Tibial artery (tissue), 4 donors: ENCODE measurements at regions not wholly inside any gene's neighbourhood (a gene's known extent, or its start where the extent isn't known, plus 50 kb on each side); places are given as distances from the start of the nearest gene placed in this dataset.

Experiments
- DNase-seq, 2 donors: peaks; one replicate each; pipeline ENCODE4 v3.0.0-alpha.2; 2019
- H3K27ac ChIP-seq, 2 donors: fragments of 200-600 bp; sonication (generic) in 1 of 2; 1 replicate in 1 of 2; 2 replicates in 1 of 2; pipeline ENCODE4 v1.5.1; 2018 to 2019; ENCODE audit warnings: mild to moderate bottlenecking in 1 of 2
- H3K27me3 ChIP-seq, 2 donors: fragments of 200-600 bp; sonication (generic) in 1 of 2; one replicate each; pipeline versions ENCODE4 v1.5.1 to v1.6.0; 2016 to 2019
- H3K36me3 ChIP-seq, 3 donors: fragments of 200-600 bp; sonication (generic) in 2 of 3; one replicate each; pipeline ENCODE4 v1.5.1; 2016 to 2019; ENCODE audit warnings: mild to moderate bottlenecking in 2 of 3
- H3K4me1 ChIP-seq, 4 donors: fragments of 200-600 bp; sonication (generic) in 2 of 4; 1 replicate in 3 of 4; 2 replicates in 1 of 4; pipeline ENCODE4 v1.5.1; 2016 to 2019
- H3K4me3 ChIP-seq, 2 donors: fragments of 200-600 bp; sonication (generic) in 1 of 2; 1 replicate in 1 of 2; 2 replicates in 1 of 2; pipeline ENCODE4 v1.5.1; 2018 to 2019; ENCODE audit warnings: mild to moderate bottlenecking in 2 of 2
- H3K9me3 ChIP-seq, 3 donors: fragments of 200-600 bp; sonication (generic) in 1 of 3; one replicate each; pipeline ENCODE4 v1.5.1; 2016 to 2019
- intact Hi-C: fragments of 100-400 bp; cut with DNase I; formaldehyde crosslinking; loops from one replicate; pipeline ENCODE4 v1.15.0; 2023; ENCODE audit warnings: low total_unique reads
- TF ChIP-seq, protein P1 (sequence below), 2 experiments: fragments of 200-600 bp in 1 of 2; fragments of 450-650 bp in 1 of 2; IDR thresholded peaks; one replicate each; pipeline ENCODE4 v1.5.1; 2017 to 2019; ENCODE audit warnings: antibody characterized with exemption in 2 of 2, mild to moderate bottlenecking in 1 of 2, moderate library complexity in 1 of 2

DNA sequence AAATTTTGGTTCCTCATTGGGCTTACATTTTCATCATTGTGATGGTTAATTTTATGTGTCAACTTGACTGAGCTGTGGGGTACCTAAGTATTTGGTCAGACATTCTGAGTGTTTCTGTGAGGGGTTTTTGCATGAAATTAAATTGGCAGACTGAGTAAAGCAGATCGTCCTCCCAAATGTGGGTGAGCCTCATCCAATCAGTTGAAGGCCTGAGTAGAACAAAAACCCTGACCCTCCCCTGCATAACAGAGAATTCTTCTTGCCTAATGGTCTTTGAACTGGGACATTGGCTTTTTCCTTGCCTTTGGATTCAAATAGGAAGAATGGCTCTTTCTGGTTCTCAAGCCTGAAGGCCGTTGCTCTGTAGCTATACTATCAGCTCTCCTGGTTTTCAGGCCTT lies 59.1 kb upstream of the JUN start:
- Histone ChIP-seq H3K27ac (no peak overlapping the region), H3K4me1 (no peaks in the 10 kb centered on the region), H3K36me3 (no peaks in the 10 kb centered on the region), H3K4me3 (no peak overlapping the region), H3K9me3 (no peaks in the 10 kb centered on the region), H3K27me3 (no peaks in the 10 kb centered on the region)
- intact Hi-C loops, result no loop called here
- no peak for DNase-seq
- TF ChIP-seq, protein P1, sequence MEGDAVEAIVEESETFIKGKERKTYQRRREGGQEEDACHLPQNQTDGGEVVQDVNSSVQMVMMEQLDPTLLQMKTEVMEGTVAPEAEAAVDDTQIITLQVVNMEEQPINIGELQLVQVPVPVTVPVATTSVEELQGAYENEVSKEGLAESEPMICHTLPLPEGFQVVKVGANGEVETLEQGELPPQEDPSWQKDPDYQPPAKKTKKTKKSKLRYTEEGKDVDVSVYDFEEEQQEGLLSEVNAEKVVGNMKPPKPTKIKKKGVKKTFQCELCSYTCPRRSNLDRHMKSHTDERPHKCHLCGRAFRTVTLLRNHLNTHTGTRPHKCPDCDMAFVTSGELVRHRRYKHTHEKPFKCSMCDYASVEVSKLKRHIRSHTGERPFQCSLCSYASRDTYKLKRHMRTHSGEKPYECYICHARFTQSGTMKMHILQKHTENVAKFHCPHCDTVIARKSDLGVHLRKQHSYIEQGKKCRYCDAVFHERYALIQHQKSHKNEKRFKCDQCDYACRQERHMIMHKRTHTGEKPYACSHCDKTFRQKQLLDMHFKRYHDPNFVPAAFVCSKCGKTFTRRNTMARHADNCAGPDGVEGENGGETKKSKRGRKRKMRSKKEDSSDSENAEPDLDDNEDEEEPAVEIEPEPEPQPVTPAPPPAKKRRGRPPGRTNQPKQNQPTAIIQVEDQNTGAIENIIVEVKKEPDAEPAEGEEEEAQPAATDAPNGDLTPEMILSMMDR (IDR thresholded peaks at IDR 0.05), result no peak

DNA sequence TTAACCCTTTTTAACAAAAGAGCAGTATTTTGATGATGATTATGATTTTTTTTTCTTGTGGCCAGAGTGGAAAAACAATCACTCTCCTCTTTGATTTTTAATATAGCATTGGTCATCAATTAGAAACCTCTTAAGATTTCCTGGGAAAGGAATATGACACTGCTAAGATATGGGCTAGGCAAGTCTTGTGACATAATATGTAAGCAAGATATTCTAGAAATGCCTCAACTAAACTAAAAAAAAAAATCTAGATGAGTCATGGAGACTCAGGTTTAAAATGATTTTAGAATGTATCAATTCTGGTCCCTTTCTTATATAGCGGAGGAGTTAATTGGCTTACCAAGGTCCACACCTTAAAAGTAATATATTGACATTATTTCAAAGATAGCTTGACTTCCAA lies 60.3 kb upstream of the JUN start:
- Histone ChIP-seq H3K9me3 (no peaks in the 10 kb centered on the region), H3K4me3 (no peak overlapping the region), H3K27ac (no peak overlapping the region), H3K4me1 (peaks cover 0 to 8% (median 8%) of the 10 kb centered on the region in 4 donors), H3K36me3 (no peaks in the 10 kb centered on the region), H3K27me3 (no peaks in the 10 kb centered on the region)
- TF ChIP-seq, protein P1 (IDR thresholded peaks at IDR 0.05), result no peak
- DNase-seq, result no peak
- intact Hi-C loops, result no loop called here

DNA sequence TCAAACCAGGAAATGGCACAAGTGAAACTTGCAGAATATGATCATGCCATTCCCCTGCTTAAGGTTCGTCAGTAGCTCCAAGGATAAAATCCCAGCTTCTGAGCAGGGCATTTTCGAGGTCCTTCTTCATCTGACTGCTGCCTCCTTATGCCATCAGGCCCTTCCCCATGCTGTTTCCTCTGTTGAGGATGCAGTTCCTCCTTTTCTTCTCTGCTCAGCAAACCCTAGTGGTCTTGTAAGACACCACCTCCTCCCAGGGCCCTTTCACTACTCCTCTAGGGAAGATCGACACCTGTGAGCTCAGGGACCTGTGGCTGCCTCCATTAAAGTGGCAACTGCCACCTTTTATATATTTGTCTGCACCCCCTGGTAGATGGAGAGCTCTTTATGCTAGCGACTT lies 62.1 kb upstream of the JUN start:
- no peaks in the 10 kb centered on the region for H3K9me3 ChIP-seq
- H3K27me3 ChIP-seq, result no peaks in the 10 kb centered on the region
- no peaks in the 10 kb centered on the region for H3K36me3 ChIP-seq
- peaks cover 0 to 12% (median 12%) of the 10 kb centered on the region in 4 donors for H3K4me1 ChIP-seq
- TF ChIP-seq, protein P1 (IDR thresholded peaks at IDR 0.05), result no peak
- no peak for DNase-seq
- no peak overlapping the region for H3K27ac ChIP-seq
- no peak overlapping the region for H3K4me3 ChIP-seq
- intact Hi-C loops, result no loop called here

DNA sequence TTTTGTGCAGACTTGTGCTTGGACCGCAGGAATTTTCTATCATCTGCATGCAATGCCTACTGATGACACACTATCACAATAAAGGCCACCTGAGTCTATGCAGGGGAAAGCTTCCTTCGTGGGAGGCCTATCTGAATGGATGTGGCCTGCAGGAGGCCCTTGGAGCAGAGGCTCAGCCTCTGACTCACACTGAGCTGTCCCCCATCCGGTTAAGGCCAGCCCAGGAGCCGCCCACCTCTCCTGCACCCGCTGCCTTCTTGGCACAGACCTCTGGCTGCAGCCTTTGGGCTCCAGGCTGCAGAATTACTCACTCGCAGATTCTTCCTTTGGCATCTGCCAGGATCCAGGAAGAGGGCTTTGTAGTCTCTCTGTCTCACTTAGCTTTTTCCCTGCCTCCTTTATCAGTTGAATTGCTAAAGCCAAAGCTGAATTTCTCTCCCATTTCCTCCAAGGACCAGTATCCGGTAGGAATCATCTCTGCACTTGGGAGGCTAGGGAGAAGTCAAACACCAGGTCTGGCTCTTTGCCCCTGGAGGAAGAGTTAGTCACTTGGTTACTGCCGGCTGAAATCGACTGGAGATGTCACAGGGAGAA lies 65.1 kb upstream of the JUN start:
- H3K27me3 ChIP-seq, result no peaks in the 10 kb centered on the region
- TF ChIP-seq, protein P1 (IDR thresholded peaks at IDR 0.05), result no peak
- no peak overlapping the region for H3K4me3 ChIP-seq
- H3K36me3 ChIP-seq, result no peaks in the 10 kb centered on the region
- DNase-seq, result peak; percentile 71 to 87
- peak overlapping the region; percentile 44 to 66 for H3K27ac ChIP-seq
- intact Hi-C loops, result no loop called here
- peaks cover 0 to 12% (median 12%) of the 10 kb centered on the region in 4 donors for H3K4me1 ChIP-seq
- H3K9me3 ChIP-seq, result no peaks in the 10 kb centered on the region

DNA sequence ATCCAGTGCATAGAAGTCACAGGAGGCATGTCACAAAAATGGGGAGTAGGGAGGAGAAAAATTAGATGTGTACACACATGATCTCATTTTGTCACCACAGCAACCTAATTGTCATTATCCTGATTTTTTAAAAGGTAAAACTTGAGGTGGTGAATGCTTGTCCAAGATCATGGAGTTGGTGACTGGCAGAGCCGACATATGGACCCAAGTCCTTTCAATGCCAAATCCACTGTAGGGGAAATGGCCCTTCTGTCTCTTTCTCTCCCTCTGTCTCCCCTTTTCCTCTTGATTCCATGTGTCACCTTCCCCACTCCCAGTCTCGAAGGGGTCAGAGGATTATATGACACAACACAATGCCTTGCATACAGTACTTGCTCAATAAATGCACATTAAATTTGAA lies 65.7 kb upstream of the JUN start:
- H3K36me3 ChIP-seq, result no peaks in the 10 kb centered on the region
- H3K27me3 ChIP-seq, result no peaks in the 10 kb centered on the region
- H3K4me1 ChIP-seq, result peaks cover 0 to 12% (median 12%) of the 10 kb centered on the region in 4 donors
- no peak for DNase-seq
- no peak overlapping the region for H3K4me3 ChIP-seq
- intact Hi-C loops, result no loop called here
- H3K27ac ChIP-seq, result peak overlapping the region; percentile 44 to 66
- no peaks in the 10 kb centered on the region for H3K9me3 ChIP-seq
- TF ChIP-seq, protein P1 (IDR thresholded peaks at IDR 0.05), result no peak

DNA sequence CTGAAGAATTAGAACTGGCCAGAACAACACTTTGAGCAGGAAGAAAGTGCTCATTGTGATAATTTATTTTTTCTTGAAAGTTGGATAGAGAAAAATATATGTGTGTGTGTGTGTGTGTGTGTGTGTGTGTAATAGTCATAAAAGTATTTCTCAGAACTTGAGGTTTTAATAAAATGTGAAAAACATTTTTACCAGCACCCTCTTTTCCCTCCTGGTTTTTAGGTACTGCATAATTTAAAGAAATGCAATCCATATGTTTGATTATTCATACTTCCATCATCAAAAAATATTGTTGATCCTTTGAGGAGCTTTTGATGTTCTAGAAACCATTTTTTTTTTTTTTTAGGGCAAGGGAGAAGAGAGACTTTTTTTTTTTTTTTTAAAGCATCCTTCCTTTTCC lies 66.8 kb upstream of the JUN start:
- H3K27me3 ChIP-seq, result no peaks in the 10 kb centered on the region
- no peaks in the 10 kb centered on the region for H3K36me3 ChIP-seq
- no peak overlapping the region for H3K27ac ChIP-seq
- no peaks in the 10 kb centered on the region for H3K9me3 ChIP-seq
- intact Hi-C loops, result no loop called here
- TF ChIP-seq, protein P1 (IDR thresholded peaks at IDR 0.05), result no peak
- H3K4me1 ChIP-seq, result peaks cover 0 to 12% (median 12%) of the 10 kb centered on the region in 4 donors
- no peak overlapping the region for H3K4me3 ChIP-seq
- no peak for DNase-seq
